CD4-positive, alpha-beta T cell treated with Interleukin-17A for 1 hour (primary cell): ENCODE measurements at regions not wholly inside any gene's neighbourhood (a gene's known extent, or its start where the extent isn't known, plus 50 kb on each side); places are given as distances from the start of the nearest gene placed in this dataset.
"Not testable (repeated sequence)": the region's sequence is repeated elsewhere in the genome, so short reads cannot be mapped to it uniquely, and the experiment has no call there.

Experiments
- DNase-seq: peaks from one replicate; pipeline ENCODE4 v3.0.0-alpha.2; 2020

- no peak for DNase-seq
Observed at GRCh38 chr9:20237686-20238085, 384.6 kb downstream of the MLLT3 start.

- DNase-seq = no peak
Observed at GRCh38 chr9:20236676-20237075, 385.6 kb downstream of the MLLT3 start.

DNA sequence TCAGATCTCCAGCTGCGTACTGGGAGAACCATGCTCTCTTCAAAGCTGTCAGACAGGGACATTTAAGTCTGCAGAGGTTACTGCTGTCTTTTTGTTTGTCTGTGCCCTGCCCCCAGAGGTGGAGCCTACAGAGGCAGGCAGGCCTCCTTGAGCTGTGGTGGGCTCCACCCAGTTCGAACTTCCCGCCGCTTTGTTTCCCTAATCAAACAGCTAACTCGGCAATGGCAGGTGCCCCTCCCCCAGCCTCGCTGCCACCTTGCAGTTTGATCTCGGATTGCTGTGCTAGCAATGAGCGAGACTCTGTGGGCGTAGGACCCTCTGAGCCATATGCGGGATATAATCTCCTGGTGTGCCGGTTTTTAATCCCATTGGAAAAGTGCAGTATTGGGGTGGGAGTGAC lies 387.1 kb downstream of the MLLT3 start:
- DNase-seq = not testable (repeated sequence)

DNA sequence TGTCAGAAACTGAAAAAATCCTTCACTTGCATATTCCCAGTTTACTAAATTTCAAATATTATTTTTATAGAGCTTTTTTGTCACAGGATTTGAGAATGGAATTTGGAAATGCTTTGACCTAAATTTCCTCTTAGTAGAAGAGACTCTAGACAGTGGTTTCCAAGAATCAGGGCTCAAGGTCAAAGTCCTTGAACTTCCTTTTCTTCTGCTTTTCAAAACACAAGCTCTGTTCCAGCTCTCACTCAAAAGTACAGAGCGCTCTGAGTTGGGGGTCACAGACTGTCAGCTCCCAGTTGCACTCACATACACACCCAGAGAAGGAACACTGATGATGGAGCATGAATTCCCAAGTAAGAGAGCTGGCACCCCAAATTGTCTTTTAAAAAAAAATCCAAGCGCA lies 394.2 kb downstream of the MLLT3 start:
- DNase-seq = no peak

GRCh38 chr9:20227166-20227874 lies 395.0 kb downstream of the MLLT3 start:
- DNase-seq = no peak

GRCh38 chr9:20226345-20226744 lies 396.0 kb downstream of the MLLT3 start:
- no peak for DNase-seq

DNA sequence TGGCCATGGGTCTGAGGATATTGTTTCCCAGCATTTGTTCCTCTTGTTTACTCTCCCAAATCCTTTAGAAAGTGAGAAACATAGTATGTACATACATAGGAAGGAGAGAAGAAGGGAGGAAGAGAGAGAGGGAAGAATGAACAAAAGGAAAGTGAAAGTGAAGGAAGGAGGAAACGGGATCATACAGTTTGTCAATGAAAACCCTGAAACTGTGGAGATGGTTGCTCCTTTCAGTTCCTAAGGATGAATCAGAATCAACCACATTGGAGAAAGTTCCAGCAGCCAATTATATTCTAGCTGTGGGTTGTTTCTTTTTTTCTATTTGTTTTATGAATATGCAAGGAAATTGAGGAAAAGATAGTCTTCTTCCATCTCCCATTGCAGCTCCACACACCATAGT lies 396.5 kb downstream of the MLLT3 start:
- DNase-seq = no peak

DNA sequence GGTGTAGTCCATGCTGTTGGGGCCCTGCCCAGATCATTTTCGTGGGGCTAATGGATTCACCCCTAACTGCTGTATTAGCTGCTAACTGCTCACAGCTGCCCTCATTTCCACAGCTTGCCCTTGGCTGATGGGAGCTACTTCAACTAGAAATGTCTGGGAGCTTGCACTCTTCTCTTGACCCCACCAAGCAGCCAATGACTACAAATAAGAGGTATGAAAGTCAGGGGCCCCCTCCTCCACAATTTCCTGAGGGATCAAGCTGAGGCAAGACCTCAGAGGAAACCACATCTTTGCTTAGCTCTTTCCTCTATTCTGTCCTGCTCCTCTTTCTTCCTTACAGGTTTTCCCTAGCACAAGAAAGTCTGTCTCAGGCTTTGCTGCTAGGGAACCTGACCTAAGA lies 397.5 kb downstream of the MLLT3 start:
- no peak for DNase-seq

- DNase-seq = no peak
Observed at GRCh38 chr9:20220286-20220685, 402.0 kb downstream of the MLLT3 start.

- DNase-seq = no peak
Observed at GRCh38 chr9:20219437-20219836, 402.9 kb downstream of the MLLT3 start.

DNA sequence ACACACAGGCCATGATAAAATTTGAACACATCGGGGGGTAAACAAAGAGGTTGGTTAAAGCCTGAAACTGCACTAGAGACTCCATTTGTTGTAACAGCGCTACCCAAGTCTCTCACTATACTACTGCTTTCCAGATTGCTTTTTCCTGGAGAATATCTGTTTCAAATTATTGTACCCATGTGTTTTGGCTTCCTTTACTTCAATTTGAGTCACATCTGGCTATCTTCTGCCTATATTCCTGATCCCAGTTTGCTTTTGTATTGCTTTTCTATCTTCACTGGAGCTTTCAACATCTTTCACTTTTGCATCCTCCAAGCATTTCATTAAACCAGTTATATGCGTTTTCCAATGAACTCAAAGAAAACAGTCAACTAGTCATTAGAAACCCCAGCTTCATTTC lies 404.7 kb downstream of the MLLT3 start:
- DNase-seq = no peak

DNA sequence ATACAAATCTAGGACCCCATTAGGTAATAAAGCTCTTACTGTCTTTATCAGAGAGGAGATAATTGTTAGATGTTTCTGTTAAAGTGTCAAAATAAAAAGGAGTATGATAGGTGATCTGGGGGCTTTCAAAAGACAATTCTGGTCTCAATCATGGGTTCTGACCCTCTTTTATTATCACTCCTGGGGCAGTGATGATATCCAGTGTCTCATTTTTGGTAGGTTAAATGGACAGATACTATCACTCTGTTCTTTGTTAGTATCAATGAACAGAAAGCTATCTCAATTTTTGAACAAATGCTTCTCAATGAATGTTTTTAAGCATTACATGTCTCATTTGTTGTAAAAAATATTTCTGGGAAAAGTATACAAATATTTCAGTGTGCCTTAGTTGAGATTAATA lies 405.9 kb downstream of the MLLT3 start:
- DNase-seq = no peak

DNA sequence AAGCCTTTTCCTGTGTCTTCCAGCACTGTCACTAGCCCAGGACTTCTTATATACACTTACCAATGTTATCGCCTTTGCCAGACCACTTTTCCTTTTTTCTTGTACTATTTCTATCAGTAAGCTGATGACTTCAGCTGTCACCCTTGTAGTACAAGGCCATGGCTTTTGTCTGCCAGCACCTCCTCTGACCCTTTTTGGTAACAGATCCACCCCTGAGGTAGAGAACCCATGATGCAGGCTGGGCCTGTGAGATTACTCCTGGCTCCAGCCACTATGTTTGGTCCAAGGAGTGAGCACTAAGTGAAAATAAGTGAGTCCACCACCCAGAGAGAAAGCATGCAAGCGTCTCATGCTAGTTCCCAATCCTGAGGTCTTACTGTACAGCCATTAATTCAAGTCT lies 406.7 kb downstream of the MLLT3 start:
- no peak for DNase-seq

DNA sequence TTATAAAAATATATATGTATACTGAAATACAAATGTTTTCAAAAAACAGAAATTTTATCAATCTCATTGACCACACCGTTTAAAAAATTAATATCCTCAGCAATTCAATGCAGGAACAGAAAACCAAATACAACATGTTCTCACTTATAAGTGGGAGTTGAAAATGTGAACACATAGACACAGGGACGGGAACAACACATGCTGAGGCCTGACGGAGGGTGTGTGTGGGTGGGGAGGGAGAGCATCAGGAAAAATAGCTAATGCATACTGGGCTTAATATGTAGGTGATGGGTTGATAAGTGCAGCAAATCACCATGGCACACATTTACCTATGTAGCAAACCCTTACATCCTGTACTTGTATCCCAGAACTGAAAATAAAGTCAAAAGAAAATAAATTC lies 409.5 kb downstream of the MLLT3 start:
- no peak for DNase-seq

DNA sequence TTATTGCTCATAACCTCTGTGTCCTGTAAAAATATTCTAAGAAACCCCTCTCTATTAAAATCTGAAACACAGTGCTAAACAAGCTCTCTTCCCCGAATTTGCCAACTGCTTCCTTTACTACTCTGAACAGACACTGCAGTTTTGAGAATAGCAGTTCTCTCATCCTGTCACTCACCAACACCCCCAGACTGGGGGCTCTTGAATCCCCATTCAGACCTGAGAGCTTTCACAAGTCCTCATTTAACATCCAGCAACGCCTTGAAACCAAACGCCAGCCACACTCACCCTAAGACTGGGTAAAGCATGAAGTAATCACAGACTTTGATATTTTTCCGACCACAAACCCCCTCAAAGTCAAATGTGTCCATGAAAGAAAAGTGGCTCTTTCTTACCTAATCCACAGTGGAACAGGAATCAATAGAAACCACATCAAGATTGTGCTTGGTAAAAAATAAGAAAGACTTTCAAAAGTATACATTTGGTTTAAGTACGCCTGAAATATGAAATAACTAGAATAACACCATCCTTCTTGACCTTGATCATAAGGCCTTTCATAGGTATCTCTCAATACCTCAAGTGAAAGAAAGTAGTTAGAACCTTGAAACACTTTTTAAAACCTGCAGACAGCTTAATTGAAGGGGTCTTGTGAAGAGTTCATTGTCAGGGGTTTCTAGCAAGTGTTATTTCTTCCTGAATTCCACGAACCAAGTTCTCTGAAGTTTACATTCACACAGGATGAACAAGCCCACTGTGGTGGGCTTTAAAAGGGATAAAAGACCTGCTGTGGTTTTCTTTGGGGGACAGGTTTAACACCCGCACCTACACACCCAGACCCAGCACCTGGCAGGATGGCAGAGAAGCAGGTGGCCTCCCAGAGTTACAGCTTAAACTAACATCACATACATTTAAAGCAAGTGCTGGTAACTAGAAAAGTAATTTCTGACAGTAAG lies 412.6 kb downstream of the MLLT3 start:
- peak; percentile 40 for DNase-seq

GRCh38 chr9:20208961-20209371 lies 413.3 kb downstream of the MLLT3 start:
- DNase-seq = no peak

DNA sequence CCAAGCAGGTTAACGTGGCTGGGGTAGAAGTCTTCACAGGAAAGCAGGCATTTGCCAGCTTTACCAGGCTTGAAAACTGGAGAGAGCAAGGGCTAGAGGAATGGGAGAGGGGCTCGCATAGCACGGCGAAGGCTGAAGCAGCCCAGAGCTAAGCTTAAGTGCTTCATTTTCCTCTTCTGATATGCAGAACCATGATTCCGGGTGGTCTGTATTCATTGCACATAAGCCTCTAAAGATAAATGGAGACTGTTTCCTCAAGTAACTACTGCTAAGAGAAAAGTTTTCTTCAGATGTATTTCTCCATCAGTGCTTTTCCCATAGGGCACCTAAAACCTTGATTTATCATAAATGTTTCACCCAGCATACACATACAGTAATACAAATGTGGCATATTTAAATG lies 414.1 kb downstream of the MLLT3 start:
- no peak for DNase-seq

DNA sequence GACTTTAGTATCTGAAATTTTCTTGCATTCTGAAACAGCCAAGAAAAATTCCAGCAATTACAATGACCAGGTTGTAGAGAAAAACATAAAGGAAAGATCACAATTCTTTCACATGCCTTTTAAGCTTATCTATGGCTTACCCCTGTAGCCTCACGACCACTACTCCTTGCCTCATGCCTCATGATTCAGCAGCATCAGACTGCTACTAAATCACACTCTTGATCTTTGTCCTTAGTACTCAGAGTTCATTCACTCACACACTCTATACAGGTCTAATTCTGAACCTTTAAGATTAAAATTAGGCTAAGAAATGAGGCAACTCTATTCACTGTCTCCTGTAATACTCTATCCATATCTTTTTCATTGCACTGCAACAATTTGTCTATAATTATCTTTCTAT lies 415.1 kb downstream of the MLLT3 start:
- no peak for DNase-seq

DNA sequence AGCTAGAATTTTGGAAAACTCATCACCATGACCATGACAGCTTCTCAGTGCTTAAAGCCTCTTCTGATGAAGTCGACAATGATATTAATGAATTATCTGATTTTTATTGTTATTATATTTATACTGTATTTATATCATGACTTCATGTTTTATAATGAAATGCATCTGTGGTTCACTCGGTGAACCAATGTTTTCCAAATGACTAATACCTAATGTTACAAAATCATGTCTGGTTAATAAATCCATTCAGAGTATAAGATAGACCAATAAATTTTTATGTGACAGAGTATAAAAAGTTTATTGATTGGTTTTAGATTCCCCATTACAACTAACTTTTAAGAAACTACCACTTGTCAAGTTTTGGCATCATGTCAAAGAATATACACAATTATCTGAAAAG lies 416.5 kb downstream of the MLLT3 start:
- no peak for DNase-seq

DNA sequence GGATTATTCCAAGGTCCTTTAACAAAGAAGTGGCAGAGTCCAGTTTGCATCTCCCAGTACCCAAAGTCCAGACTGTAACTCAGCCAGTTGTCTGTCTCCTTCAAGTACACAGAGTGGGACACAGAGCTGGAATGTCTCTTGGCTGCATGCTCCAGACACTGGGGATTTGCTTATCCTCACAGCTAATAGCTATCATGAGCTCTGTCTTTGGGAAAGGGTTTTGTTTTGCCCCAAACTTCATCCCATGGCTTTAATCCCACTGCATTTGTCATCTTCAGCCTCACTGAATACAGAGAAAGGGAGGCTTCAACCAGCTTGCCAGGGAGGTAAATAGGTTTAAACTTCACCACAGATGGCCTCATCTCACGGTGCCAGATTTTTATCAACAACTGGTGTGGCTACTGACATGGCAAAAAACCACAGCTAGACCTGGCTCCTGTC lies 412.2 kb upstream of the SLC24A2 start:
- no peak for DNase-seq

DNA sequence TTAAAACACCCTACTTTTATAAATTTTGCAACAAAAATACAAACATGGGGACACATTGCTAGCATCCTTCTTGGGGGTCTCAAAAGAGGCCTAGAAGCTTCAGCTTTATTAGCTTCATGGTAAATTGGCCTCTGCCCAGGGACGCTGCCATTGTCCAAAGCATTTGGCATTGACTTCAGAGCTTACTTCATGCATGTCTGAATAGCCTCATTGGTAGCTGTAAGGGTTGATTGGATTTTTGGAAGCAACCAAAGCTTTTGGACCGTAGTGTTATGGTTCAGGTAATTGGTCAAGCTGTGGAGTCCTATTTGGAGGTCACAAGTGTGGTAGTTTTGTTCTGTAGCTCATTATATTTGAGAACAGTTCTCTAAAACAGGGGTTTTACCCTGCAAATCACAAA lies 411.7 kb upstream of the SLC24A2 start:
- DNase-seq = no peak

DNA sequence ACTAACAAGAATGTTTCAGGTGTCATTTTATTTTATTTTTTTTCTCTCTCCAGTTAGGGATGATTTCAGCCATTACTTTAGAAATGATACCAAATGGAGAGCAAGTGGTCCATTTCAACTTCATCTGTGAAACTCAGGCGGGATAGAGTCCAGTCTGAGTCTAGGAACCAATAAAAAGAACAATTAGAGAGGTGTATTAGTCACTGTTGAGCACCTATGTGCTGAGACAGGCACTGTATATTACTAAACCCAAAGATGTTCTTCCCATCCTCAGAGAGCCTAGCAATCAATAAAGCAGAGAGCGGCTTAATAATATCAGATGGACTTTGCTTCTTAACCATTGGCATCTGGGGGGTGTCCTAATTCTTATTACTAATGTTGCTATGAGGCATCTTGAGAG lies 410.3 kb upstream of the SLC24A2 start:
- no peak for DNase-seq

- no peak for DNase-seq
Observed at GRCh38 chr9:20197976-20198685, 409.3 kb upstream of the SLC24A2 start.
